ENCODE measurements at regions not wholly inside any gene's neighbourhood (a gene's known extent, or its start where the extent isn't known, plus 50 kb on each side); places are given as distances from the start of the nearest gene placed in this dataset.

DNA sequence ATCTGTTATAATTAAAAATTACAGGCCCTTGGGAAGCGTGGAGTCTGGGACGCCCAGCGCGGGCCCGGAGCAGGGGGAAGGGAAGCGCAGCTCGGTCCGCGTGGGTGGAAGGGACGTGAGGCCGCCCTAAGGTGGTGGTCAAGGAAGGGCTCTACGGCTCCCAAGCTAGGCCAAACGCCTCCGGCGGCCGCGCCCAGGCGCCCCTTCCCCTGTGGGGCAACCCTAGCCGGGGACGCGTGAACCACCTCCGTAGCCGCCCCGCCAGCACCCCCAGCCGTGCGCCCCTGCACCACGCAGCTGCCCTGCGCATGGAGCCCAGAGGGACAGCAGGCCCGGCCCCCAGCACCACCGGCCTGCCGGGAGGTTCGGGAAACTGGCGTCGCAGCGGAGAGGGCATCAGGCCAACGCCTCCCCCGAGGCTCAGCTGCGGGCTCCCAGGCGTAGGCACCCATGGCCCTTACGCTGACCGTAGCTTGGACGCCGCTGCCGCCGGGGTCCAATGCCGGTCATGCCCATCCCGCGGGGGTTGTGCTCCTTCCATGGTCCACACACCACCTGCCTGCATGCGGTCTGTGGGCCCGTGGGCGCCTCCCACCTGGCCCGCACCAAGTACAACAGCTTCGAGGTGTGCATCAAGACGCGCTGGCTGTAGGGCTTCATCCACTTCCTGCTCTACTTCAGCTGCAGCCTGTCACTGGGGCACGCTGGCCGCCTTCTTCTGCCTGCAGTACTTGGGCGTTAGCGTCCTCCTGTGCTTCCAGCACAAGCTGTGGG lies 166.7 kb downstream of the SEPTIN7 start:
- H3K9ac ChIP-seq (ENCODE audit: low read depth in 2 of 2, low read length in 2 of 2), result no peak overlapping the region
- H3K4me3 ChIP-seq, result no peak overlapping the region
- no peaks in the 10 kb centered on the region for H3K9me3 ChIP-seq
- no peaks in the 10 kb centered on the region for H3K4me1 ChIP-seq
- H3K27me3 ChIP-seq, result no peaks in the 10 kb centered on the region
- intact Hi-C loops (cut with DNase I), result no loop called here
- H3K36me3 ChIP-seq, result no peaks in the 10 kb centered on the region
- DNase-seq, result no peak
- TF ChIP-seq, protein P1, sequence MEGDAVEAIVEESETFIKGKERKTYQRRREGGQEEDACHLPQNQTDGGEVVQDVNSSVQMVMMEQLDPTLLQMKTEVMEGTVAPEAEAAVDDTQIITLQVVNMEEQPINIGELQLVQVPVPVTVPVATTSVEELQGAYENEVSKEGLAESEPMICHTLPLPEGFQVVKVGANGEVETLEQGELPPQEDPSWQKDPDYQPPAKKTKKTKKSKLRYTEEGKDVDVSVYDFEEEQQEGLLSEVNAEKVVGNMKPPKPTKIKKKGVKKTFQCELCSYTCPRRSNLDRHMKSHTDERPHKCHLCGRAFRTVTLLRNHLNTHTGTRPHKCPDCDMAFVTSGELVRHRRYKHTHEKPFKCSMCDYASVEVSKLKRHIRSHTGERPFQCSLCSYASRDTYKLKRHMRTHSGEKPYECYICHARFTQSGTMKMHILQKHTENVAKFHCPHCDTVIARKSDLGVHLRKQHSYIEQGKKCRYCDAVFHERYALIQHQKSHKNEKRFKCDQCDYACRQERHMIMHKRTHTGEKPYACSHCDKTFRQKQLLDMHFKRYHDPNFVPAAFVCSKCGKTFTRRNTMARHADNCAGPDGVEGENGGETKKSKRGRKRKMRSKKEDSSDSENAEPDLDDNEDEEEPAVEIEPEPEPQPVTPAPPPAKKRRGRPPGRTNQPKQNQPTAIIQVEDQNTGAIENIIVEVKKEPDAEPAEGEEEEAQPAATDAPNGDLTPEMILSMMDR (IDR thresholded peaks at IDR 0.05), result no peak
- no peak overlapping the region for H3K27ac ChIP-seq

DNA sequence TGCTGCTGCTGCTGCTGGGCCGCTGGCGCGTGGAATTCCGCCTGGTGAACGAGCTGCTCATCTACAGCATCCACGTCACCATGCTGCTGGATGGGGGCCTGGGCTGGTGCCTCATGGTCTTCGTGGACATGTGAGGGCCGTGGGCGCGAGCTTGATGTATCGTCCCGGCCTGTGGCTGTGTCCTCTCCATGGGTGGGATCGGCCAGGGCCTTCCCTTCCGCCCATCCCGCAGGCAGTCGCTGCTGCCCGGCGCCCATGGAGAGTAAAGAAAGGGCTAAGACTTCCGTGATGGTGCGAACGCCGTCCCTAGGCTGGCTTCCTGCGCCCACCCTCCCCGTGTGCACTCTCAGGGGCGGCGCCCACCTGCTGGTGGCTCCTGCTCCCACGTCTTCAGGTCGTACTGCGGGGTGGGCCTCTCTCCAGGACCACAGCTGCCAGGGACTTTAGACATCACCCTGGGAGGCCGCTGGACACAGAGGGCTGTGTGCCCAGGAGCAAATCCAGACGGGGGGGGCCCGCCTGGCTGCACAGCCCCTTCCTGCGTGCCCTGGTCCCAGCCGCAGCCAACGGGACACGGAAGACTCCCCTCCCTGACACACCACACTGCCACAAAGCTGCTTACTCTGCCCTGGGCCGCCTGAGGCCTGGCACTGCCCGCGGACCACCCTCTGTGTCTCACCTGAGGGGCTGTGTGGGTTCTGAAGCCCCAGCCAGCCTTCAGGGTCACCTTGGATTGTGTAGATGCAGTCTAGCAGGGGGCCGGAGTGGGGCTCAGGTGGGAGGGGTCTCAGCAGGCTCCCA lies 167.5 kb downstream of the SEPTIN7 start:
- intact Hi-C loops (cut with DNase I), result no loop called here
- H3K4me1 ChIP-seq, result no peaks in the 10 kb centered on the region
- TF ChIP-seq, protein P1 (IDR thresholded peaks at IDR 0.05), result no peak
- no peaks in the 10 kb centered on the region for H3K36me3 ChIP-seq
- H3K9me3 ChIP-seq, result no peaks in the 10 kb centered on the region
- no peak for DNase-seq
- H3K27me3 ChIP-seq, result no peaks in the 10 kb centered on the region
- no peak overlapping the region for H3K27ac ChIP-seq
- no peak overlapping the region for H3K4me3 ChIP-seq
- no peak overlapping the region for H3K9ac ChIP-seq (ENCODE audit: low read depth in 2 of 2, low read length in 2 of 2)

DNA sequence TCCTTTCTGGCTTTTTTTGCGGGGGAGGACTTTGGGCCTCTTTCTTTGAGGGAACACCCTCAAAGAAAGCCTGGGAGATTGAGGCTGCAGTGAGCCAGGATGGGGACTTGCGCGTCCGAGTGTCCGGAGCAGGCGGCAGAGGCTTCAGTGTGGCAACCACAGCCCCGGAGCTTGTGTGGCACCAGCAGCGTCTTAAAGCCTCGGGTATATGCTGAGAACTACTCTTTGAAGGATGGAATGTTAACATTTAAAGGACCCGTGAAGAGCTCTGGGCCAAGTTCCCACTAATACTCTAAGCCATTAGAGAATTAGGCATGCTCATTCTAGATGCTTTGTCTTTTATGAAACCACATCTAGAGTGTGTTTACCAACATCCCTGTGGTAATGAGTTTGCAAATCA lies 168.2 kb downstream of the SEPTIN7 start:
- TF ChIP-seq, protein P1 (IDR thresholded peaks at IDR 0.05), result no peak
- H3K9me3 ChIP-seq, result no peaks in the 10 kb centered on the region
- H3K4me3 ChIP-seq, result no peak overlapping the region
- DNase-seq, result no peak
- no peak overlapping the region for H3K9ac ChIP-seq (ENCODE audit: low read depth in 2 of 2, low read length in 2 of 2)
- no peaks in the 10 kb centered on the region for H3K27me3 ChIP-seq
- no peaks in the 10 kb centered on the region for H3K36me3 ChIP-seq
- intact Hi-C loops (cut with DNase I), result no loop called here
- H3K4me1 ChIP-seq, result no peaks in the 10 kb centered on the region
- no peak overlapping the region for H3K27ac ChIP-seq

DNA sequence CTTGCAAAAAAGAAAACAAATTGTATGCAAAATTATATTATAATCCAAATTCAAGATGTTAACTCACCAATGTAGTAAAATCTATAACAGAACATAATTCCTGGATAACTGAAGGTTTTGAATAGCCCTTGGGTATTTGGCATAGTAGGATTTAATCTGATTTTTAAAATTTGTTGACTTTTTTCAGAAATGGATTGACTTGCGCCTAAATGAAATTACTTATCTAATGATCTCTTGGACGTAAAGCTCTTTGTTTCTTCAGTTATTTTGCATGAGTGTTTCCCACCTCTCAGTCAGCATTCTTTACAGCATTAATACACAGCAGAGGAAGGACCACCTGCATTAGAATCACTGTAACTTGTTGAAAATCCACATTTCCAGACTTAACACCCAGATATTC lies 169.6 kb downstream of the SEPTIN7 start:
- no peak for DNase-seq
- H3K9me3 ChIP-seq, result no peaks in the 10 kb centered on the region
- no peak overlapping the region for H3K27ac ChIP-seq
- intact Hi-C loops (cut with DNase I), result loop anchor here (10.0 kb wide), 1 partner anchor 266 kb away; no protein-coding TSS in a partner anchor
- no peak overlapping the region for H3K4me3 ChIP-seq
- no peak overlapping the region for H3K9ac ChIP-seq (ENCODE audit: low read depth in 2 of 2, low read length in 2 of 2)
- no peaks in the 10 kb centered on the region for H3K4me1 ChIP-seq
- TF ChIP-seq, protein P1 (IDR thresholded peaks at IDR 0.05), result no peak
- no peaks in the 10 kb centered on the region for H3K27me3 ChIP-seq
- H3K36me3 ChIP-seq, result no peaks in the 10 kb centered on the region

DNA sequence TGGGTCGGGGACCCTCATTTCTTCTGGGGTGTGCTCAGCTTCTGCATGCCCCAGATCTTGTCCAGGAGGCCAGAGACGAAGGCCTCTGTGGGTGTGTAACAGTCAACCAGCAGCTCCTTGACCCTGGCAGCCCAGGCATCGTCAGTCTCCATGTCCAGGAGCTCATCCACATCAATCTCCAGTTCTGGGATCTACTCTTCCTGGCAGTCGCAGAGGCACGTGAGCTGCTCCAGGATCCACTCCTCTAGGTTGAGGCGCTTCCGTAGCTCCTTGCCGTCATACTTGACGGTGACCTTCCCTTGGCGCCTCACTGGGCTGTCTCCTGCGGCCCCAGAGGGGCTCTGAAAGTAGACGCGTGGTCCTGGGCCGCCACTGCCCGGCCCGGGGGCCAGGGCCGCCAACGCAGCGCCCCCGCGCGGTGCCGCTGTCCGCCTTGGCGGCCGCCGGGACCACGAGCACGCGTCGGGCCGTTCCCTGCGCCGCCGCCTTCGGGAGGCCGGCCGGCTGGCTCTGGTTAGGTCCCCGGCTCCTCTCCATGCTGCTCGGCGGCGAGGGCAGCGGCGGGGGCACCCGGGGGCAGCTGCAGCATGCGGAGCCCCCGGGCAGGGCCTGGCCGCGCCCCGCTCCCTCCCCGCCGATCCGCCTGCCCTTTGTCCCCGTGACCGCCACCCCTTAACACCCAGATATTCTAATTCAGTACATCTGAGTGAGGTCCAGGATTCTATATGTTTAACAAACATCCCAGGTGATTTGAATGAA lies 170.5 kb downstream of the SEPTIN7 start:
- no peaks in the 10 kb centered on the region for H3K9me3 ChIP-seq
- no peaks in the 10 kb centered on the region for H3K4me1 ChIP-seq
- no peaks in the 10 kb centered on the region for H3K36me3 ChIP-seq
- no peak for DNase-seq
- peak overlapping the region in 1 of 2 donors; percentile 24 for H3K9ac ChIP-seq (ENCODE audit: low read depth in 2 of 2, low read length in 2 of 2)
- no peak overlapping the region for H3K27ac ChIP-seq
- TF ChIP-seq, protein P1 (IDR thresholded peaks at IDR 0.05), result no peak
- peak overlapping the region; percentile 37 for H3K4me3 ChIP-seq
- intact Hi-C loops (cut with DNase I), result loop anchor here (10.0 kb wide), 1 partner anchor 267 kb away; no protein-coding TSS in a partner anchor
- no peaks in the 10 kb centered on the region for H3K27me3 ChIP-seq
